HTR-8/SVneo (cell line): ENCODE measurements at regions not wholly inside any gene's neighbourhood (a gene's known extent, or its start where the extent isn't known, plus 50 kb on each side); places are given as distances from the start of the nearest gene placed in this dataset.

Experiments used
- DNase-seq: peaks from one replicate; pipeline ENCODE4 v3.0.0; 2011; ENCODE audit warnings: low spot score, mixed read lengths; ENCODE audit not compliant: insufficient read length
- FAIRE-seq: peaks from 2 replicates; lab custom pipeline; 2011; peaks lifted over from hg19 to GRCh38; lab: Jason Lieb, UNC

- FAIRE-seq, result no peak
- no peak for DNase-seq
Measured at GRCh38 chr6:56378966-56379585, 131.7 kb upstream of the COL21A1 start.

GRCh38 chr6:56378507-56378906 is 131.1 kb upstream of the COL21A1 start:
- DNase-seq, result no peak
- FAIRE-seq, result no peak

GRCh38 chr6:56377295-56377694 is 129.9 kb upstream of the COL21A1 start:
- DNase-seq, result no peak
- FAIRE-seq, result no peak

GRCh38 chr6:56375806-56376205 is 128.4 kb upstream of the COL21A1 start:
- DNase-seq, result no peak
- FAIRE-seq, result no peak

DNA sequence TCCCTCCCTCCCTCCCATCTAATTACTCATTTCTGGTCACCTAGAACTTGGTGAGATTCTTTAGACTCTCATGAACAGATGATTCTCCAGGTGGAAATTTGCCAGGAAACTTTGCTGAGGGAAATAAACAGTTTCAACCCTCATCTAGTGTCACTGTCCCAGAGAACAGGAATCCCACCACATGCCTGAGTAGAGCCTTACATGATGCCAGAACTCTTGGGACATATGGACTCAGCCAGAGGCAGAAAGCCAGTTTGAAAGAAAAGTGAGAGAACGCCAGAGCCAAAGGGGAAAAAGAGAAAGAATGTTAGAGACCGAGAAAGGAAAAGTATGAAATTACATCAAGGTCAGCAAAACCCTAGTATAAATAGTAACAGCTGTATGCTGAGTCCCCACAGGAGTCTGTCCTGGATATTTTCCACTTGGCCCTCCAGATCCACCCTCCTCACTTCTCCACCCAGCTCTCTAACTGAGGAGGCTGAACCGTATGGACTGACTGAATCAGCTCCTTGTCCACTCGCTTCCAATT is 127.5 kb upstream of the COL21A1 start:
- FAIRE-seq (no peak), DNase-seq (no peak)

DNA sequence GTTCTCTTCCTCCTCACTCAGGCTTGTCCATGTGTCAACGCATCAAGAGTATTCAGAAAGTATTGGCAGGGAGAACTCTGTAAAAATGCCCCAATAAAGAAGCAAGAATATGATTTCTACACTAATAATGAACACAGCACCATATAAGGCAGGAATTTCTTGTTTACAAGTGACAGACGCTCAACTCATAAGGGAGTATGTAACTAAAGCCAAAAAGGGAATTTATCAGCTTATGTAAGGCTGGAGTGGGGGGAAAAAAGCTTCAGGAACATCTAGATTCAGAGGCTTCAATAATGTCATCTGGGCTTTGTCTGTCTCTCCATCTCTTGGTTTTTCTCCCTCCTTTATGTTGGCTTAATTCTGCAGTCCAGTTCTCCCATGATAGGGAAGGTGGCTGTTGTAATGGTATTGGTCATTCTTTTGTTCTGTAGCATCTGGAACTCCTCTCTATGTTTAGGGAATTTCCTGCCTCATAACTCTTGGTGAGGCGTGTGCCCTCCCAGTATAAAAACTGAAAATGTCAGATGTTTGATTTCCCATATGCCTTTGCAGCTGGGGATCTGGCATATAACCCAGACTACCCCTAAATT is 125.1 kb upstream of the COL21A1 start:
- DNase-seq (no peak), FAIRE-seq (no peak)

GRCh38 chr6:56370561-56371211 is 123.3 kb upstream of the COL21A1 start:
- DNase-seq (peak; percentile 37), FAIRE-seq (no peak)

DNA sequence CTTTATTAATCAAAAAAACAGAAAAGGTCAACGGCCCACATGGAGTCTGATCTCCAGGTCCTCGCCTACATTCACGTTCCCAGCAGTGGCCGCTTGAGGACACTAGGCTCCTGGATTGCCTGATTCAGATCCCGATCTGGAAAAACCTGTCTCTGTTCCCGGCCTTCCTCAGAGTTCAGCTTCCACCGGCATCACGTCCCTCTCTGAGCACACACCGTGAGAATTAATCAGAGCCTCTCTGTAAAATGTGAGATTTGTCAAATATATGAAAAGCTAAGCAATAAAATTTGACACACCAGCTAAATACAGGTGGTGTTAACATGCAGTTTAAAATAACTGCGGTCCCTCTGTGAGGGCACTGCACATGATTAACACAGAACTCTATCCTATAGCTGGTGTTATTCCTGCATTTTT is 122.8 kb upstream of the COL21A1 start:
- no peak for DNase-seq

GRCh38 chr6:56368491-56368890 is 121.1 kb upstream of the COL21A1 start:
- FAIRE-seq, result no peak
- no peak for DNase-seq

More for the DNA sequence above, 122.8 kb upstream of the COL21A1 start:
- no peak for FAIRE-seq

- DNase-seq (no peak), FAIRE-seq (no peak)
Measured at GRCh38 chr6:56366141-56366852, 118.9 kb upstream of the COL21A1 start.

DNA sequence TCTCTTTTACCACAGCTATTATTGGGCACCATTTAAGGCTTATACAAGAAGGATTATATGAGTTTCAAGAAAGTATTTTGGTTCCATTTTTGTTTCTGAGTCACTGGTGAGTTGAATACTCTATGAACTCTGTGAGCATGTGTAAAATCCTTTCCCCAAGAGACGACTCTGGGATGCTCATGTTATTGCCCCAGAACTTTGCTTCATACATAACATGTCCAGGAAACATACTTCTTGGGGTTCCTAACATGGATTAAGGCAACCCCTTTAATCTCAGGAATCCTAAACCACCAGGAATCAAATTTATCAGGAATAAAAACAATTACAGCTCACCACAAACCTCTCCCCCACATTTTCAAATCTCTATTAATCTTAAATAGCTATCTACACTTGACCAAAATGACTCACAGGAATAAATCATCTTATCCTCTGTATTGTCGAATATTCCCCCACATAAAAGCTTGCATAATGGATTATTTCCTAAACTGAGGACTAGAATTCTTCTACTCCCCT is 117.5 kb upstream of the COL21A1 start:
- DNase-seq (peak; percentile 23), FAIRE-seq (no peak)

DNA sequence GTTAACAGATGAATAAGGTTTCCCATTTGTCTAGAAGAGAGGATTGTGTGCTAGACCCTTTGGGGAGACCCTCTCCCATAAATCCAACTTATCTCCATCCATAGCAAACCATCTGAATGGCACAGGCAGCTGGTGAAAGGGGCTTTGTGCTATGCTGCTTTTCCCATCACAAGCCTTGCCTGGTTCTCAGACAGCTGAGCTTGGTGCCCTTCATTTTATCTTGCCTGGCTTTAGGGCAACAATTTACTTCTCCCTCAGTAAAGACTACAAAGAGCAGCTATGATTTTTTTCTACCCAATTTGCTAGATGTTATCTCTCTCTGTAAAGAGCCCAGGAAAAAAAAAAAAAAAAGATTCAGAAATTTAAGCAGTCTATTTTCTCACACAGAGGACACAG is 117.0 kb upstream of the COL21A1 start:
- FAIRE-seq (no peak), DNase-seq (no peak)

- FAIRE-seq, result no peak
- no peak for DNase-seq
Measured at GRCh38 chr6:56363796-56364430, 116.5 kb upstream of the COL21A1 start.

GRCh38 chr6:56361812-56362211 is 114.4 kb upstream of the COL21A1 start:
- no peak for DNase-seq
- no peak for FAIRE-seq

- FAIRE-seq, result peak; percentile 82
- DNase-seq, result peak; percentile 62
Measured at GRCh38 chr6:56359201-56359899, 112.0 kb upstream of the COL21A1 start.

- FAIRE-seq (no peak), DNase-seq (no peak)
Measured at GRCh38 chr6:56357616-56358373, 110.4 kb upstream of the COL21A1 start.

DNA sequence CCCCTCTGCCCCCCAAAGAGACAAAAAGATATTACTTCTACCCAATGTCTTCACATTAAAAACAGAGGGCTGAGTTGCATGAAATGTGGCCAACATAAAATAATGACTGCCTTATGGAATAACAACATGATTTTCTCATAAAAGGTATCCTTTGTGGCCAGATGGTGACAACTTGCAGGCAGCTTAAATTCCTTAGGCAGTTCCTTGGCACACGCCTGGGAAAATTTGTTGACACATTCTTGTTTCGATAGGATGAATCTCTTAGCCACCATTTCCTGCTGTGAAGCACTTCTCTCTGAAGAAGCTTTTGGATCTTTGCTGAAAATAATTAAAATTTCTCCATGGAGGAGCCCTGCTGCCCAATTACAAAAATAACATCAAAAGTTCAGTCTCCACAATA is 109.0 kb upstream of the COL21A1 start:
- FAIRE-seq, result no peak
- DNase-seq, result no peak

DNA sequence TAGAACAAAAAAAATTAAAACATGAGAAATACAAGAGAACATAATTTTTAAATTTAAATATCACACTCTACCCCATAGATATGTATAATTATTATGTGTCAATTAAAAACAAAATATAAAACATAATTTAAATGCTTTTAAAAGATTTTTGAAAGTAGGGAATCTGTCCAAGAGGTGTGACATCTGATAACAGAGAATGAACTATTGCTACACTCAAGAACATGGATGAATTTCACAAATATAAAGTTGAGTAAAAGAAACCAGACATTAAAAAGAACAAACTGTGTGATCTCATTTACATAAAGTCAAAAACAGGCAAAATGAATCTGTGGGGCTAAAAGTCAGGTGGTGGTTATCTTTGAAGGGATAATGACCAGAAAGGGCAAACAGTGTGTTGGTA is 106.5 kb upstream of the COL21A1 start:
- DNase-seq (no peak), FAIRE-seq (no peak)
